ENCODE measurements at regions not wholly inside any gene's neighbourhood (a gene's known extent, or its start where the extent isn't known, plus 50 kb on each side); places are given as distances from the start of the nearest gene placed in this dataset.

DNA sequence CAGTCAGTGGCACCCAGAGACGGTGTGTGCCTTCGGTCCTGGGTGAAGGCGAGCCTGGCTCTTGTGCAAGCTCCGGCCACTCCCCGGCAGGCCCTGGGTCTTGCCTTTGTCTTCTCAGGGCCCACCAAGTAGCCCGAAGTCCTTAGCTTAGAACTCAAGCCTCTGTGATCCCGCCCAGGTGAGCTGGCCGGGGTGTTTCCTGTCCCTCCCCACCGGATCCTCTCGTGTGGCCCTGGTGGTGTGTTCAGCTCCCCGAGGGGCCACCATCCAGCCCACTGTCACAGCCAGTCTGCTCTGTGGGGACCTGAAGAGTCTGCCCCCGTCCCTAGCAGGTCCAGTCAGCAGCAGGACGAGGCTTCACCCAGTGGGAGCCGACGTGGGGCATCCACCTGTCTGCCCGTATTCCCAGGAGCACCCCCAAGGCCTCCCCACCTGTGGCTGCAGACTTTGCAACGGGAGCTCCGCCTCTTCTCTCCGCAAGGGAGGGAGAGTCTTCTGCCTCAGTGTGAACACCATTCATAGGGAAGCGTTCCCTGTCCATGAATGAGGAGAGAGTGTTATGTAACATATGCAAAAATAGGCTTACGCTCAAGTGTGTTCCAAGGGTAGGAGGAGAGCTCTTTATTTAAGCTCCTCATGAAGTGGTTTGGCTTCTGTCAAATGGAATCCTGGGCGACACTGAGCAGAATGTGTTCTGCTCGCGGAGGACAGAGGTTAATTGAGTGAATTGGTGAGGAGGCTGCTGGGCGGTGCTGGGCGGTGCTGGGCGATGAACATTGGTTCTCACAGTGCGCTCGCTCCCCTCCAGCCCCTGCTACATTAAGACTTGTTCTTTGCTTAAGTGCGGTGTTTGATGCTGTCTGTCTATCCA lies 108.9 kb downstream of the CRYAA start:
- H3K27me3 ChIP-seq (ENCODE audit: low read depth, low read length), result peaks cover 4% of the 10 kb centered on the region; the same call in 1 of the 2 replicates
- no peaks in the 10 kb centered on the region for H4K20me1 ChIP-seq (ENCODE audit: insufficient read depth, low read length)
- no peaks in the 10 kb centered on the region for H3K9me3 ChIP-seq (ENCODE audit: insufficient read depth, low read length)
- H3K79me2 ChIP-seq (ENCODE audit: low read length), result no peaks in the 10 kb centered on the region
- no peak overlapping the region for H2AFZ ChIP-seq (ENCODE audit: low read depth, low read length)
- no peak overlapping the region for H3K9ac ChIP-seq (ENCODE audit: low read length)
- no peak overlapping the region for H3K27ac ChIP-seq (ENCODE audit: low read length)
- H3K4me3 ChIP-seq (ENCODE audit: low read length), result no peak overlapping the region
- TF ChIP-seq EZH2phosphoT487 (IDR thresholded peaks at IDR 0.05; ENCODE audit: low read depth), result no peak
- TF ChIP-seq, protein P1, sequence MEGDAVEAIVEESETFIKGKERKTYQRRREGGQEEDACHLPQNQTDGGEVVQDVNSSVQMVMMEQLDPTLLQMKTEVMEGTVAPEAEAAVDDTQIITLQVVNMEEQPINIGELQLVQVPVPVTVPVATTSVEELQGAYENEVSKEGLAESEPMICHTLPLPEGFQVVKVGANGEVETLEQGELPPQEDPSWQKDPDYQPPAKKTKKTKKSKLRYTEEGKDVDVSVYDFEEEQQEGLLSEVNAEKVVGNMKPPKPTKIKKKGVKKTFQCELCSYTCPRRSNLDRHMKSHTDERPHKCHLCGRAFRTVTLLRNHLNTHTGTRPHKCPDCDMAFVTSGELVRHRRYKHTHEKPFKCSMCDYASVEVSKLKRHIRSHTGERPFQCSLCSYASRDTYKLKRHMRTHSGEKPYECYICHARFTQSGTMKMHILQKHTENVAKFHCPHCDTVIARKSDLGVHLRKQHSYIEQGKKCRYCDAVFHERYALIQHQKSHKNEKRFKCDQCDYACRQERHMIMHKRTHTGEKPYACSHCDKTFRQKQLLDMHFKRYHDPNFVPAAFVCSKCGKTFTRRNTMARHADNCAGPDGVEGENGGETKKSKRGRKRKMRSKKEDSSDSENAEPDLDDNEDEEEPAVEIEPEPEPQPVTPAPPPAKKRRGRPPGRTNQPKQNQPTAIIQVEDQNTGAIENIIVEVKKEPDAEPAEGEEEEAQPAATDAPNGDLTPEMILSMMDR (IDR thresholded peaks at IDR 0.05; ENCODE audit: low read depth, low read length), result no peak
- no peaks in the 10 kb centered on the region for H3K36me3 ChIP-seq (replicated peaks; ENCODE audit: low read depth, low read length)
- no peak overlapping the region for H3K4me2 ChIP-seq (ENCODE audit: low read length)
- H3K4me1 ChIP-seq (ENCODE audit: low read length), result peaks cover 24% of the 10 kb centered on the region

DNA sequence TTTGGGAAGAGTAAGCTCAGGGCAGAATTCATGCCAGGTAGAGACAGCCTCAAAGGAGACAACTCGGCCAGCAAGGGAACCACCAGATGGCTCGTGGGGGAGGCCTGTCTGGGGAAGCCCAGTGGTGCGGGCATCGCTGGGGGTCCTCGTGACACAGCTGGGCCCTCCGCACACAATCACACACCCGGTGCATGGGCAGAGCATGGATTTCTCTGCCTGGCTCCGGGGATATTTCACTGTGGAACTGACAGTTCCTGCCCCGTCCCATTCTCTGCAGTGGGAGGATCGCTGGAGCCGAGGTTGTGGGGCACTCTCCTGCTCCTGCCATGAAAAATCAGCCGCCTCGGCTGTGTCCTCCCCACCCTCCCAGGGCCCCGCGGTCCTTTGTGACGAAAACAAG lies 108.0 kb downstream of the CRYAA start:
- Histone ChIP-seq H3K9ac (ENCODE audit: low read length) (no peak overlapping the region), H2AFZ (ENCODE audit: low read depth, low read length) (no peak overlapping the region), H3K4me1 (ENCODE audit: low read length) (peaks cover 24% of the 10 kb centered on the region), H3K79me2 (ENCODE audit: low read length) (no peaks in the 10 kb centered on the region), H3K27me3 (ENCODE audit: low read depth, low read length) (peaks cover 4% of the 10 kb centered on the region; the same call in 1 of the 2 replicates), H3K4me3 (ENCODE audit: low read length) (no peak overlapping the region), H3K4me2 (ENCODE audit: low read length) (no peak overlapping the region), H3K36me3 (replicated peaks; ENCODE audit: low read depth, low read length) (no peaks in the 10 kb centered on the region), H3K9me3 (ENCODE audit: insufficient read depth, low read length) (no peaks in the 10 kb centered on the region), H4K20me1 (ENCODE audit: insufficient read depth, low read length) (no peaks in the 10 kb centered on the region), H3K27ac (ENCODE audit: low read length) (no peak overlapping the region)
- TF ChIP-seq, protein P1 (IDR thresholded peaks at IDR 0.05; ENCODE audit: low read depth, low read length), result no peak

DNA sequence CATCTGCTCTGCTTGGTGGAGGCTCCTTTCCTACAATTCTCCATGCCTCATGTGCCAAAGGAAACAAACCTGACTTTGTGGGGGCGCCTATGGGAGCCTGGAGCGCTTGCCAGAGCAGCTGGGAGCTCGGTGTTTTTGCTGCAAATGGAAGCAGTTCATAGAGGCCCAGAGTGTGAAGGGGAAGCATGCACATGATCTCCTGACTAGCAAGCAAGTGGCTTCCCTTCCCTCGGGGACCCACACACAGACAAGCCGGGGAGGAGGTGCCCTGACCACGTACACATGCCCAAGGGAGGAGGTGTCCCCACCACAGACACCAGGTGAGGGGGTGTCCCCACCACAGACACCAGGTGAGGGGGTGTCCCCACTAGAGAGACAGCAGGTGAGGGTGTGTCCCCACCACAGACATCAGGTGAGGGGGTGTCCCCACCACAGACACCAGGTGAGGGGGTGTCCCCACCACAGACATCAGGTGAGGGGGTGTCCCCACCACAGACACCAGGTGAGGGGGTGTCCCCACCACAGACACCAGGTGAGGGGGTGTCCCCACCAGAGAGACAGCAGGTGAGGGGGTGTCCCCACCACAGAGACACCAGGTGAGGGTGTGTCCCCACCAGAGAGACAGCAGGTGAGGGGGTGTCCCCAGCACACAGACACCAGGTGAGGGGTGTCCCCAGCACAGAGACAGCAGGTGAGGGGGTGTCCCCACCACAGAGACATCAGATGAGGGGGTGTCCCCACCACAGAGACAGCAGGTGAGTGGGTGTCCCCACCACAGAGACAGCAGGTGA lies 106.8 kb downstream of the CRYAA start:
- Histone ChIP-seq H2AFZ (ENCODE audit: low read depth, low read length) (no peak overlapping the region), H3K36me3 (replicated peaks; ENCODE audit: low read depth, low read length) (no peaks in the 10 kb centered on the region), H3K4me1 (ENCODE audit: low read length) (peaks cover 21% of the 10 kb centered on the region), H3K9ac (ENCODE audit: low read length) (no peak overlapping the region), H3K9me3 (ENCODE audit: insufficient read depth, low read length) (no peaks in the 10 kb centered on the region), H3K27ac (ENCODE audit: low read length) (peak overlapping the region; percentile 19; the same call in 1 of the 2 replicates), H4K20me1 (ENCODE audit: insufficient read depth, low read length) (no peaks in the 10 kb centered on the region), H3K27me3 (ENCODE audit: low read depth, low read length) (peaks cover 4% of the 10 kb centered on the region; the same call in 1 of the 2 replicates), H3K4me3 (ENCODE audit: low read length) (no peak overlapping the region), H3K79me2 (ENCODE audit: low read length) (no peaks in the 10 kb centered on the region), H3K4me2 (ENCODE audit: low read length) (no peak overlapping the region)
- no peak for TF ChIP-seq EZH2phosphoT487 (IDR thresholded peaks at IDR 0.05; ENCODE audit: low read depth)
- TF ChIP-seq, protein P1 (IDR thresholded peaks at IDR 0.05; ENCODE audit: low read depth, low read length), result no peak

DNA sequence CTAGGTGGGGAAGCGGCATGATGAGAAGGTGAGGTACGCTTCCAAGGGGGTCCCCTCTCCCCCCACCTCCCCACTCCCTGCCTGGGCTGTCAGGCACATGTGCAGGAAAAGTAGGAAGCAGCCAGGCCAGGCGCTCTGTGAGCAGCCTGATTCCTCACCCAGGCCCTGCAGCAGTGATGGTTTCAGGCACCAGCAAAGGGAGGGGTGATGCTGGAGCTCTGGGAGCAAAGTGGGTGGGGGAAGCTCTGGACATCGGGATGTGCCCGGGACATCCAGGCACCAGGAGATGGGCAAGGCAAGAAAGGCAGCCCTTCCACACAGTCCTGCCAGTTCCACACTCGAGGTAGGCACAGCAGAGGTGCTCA lies 106.1 kb downstream of the CRYAA start:
- Histone ChIP-seq H3K4me2 (ENCODE audit: low read length) (no peak overlapping the region), H3K27ac (ENCODE audit: low read length) (no peak overlapping the region), H3K79me2 (ENCODE audit: low read length) (no peaks in the 10 kb centered on the region), H3K9me3 (ENCODE audit: insufficient read depth, low read length) (no peaks in the 10 kb centered on the region), H3K36me3 (replicated peaks; ENCODE audit: low read depth, low read length) (no peaks in the 10 kb centered on the region), H2AFZ (ENCODE audit: low read depth, low read length) (no peak overlapping the region), H3K4me3 (ENCODE audit: low read length) (no peak overlapping the region), H3K4me1 (ENCODE audit: low read length) (peaks cover 21% of the 10 kb centered on the region), H4K20me1 (ENCODE audit: insufficient read depth, low read length) (no peaks in the 10 kb centered on the region), H3K9ac (ENCODE audit: low read length) (no peak overlapping the region), H3K27me3 (ENCODE audit: low read depth, low read length) (peaks cover 4% of the 10 kb centered on the region; the same call in 1 of the 2 replicates)
- TF ChIP-seq, protein P1 (IDR thresholded peaks at IDR 0.05; ENCODE audit: low read depth, low read length), result no peak
- TF ChIP-seq EZH2phosphoT487 (IDR thresholded peaks at IDR 0.05; ENCODE audit: low read depth), result no peak
